ENCODE measurements at regions not wholly inside any gene's neighbourhood (a gene's known extent, or its start where the extent isn't known, plus 50 kb on each side); places are given as distances from the start of the nearest gene placed in this dataset.
"Not testable (repeated sequence)": the region's sequence is repeated elsewhere in the genome, so short reads cannot be mapped to it uniquely, and the experiment has no call there.

- no CpG with 5 or more reads among the region's 41 CpGs for WGBS, 2 donors (ENCODE audit: extremely low coverage in 2 of 2, insufficient read length in 2 of 2, insufficient replicate concordance in 1 of 2)
- H4K91ac ChIP-seq (ENCODE audit: low read depth, low read length, poor library complexity); H3K27me3 ChIP-seq (ENCODE audit: control insufficient read depth in 3 of 3, insufficient read depth in 3 of 3, low read depth in 1 of 3, low read length in 3 of 3); H2AFZ ChIP-seq (ENCODE audit: low read length); H3K27ac ChIP-seq (replicated peaks; ENCODE audit: low read length); H3K4ac ChIP-seq (ENCODE audit: low read length); H3K14ac ChIP-seq (ENCODE audit: low read length); H2BK12ac ChIP-seq (ENCODE audit: low read length); H3K4me1 ChIP-seq (ENCODE audit: control insufficient read depth in 2 of 2, insufficient read depth in 1 of 2, low read depth in 1 of 2, low read length in 2 of 2); H2BK15ac ChIP-seq (ENCODE audit: low read length); H3K79me1 ChIP-seq (ENCODE audit: low read depth, low read length); DNase-seq (ENCODE audit: low spot score); H3K4me2 ChIP-seq (ENCODE audit: insufficient read depth, low read length, poor library complexity, severe bottlenecking); H3K4me3 ChIP-seq (ENCODE audit: low read length in 2 of 2); H4K8ac ChIP-seq (ENCODE audit: low read depth, low read length); H3K36me3 ChIP-seq (replicated peaks in 1 of 2; ENCODE audit: control insufficient read depth in 2 of 2, insufficient read depth in 2 of 2, low read length in 2 of 2); H3K9ac ChIP-seq (ENCODE audit: low read depth, low read length, poor library complexity); H3K23ac ChIP-seq (ENCODE audit: low read depth, low read length, poor library complexity); H2AK5ac ChIP-seq (ENCODE audit: low read depth, low read length); H3K9me3 ChIP-seq (replicated peaks in 1 of 2; ENCODE audit: control insufficient read depth in 2 of 2, insufficient read depth in 1 of 2, low read depth in 1 of 2, low read length in 2 of 2); H2BK5ac ChIP-seq (ENCODE audit: low read length); H2BK120ac ChIP-seq (ENCODE audit: low read depth, low read length); H3K18ac ChIP-seq (ENCODE audit: low read length): not testable (repeated sequence)
Observed at GRCh38 chr14:55839301-55839947, 259.4 kb downstream of the KTN1 start.

GRCh38 chr14:55840821-55841220, 260.8 kb downstream of the KTN1 start:
- no peak for DNase-seq (ENCODE audit: low spot score)
- Histone ChIP-seq H3K79me1 (ENCODE audit: low read depth, low read length) (no peaks in the 10 kb centered on the region), H3K9ac (ENCODE audit: low read depth, low read length, poor library complexity) (no peak overlapping the region), H2AFZ (ENCODE audit: low read length) (no peak overlapping the region), H3K14ac (ENCODE audit: low read length) (no peak overlapping the region), H3K18ac (ENCODE audit: low read length) (no peak overlapping the region), H3K9me3 (replicated peaks in 1 of 2; ENCODE audit: control insufficient read depth in 2 of 2, insufficient read depth in 1 of 2, low read depth in 1 of 2, low read length in 2 of 2) (peaks cover 3% of the 10 kb centered on the region in 2 donors), H4K8ac (ENCODE audit: low read depth, low read length) (no peak overlapping the region), H2BK120ac (ENCODE audit: low read depth, low read length) (no peak overlapping the region), H4K91ac (ENCODE audit: low read depth, low read length, poor library complexity) (no peak overlapping the region), H3K27ac (replicated peaks; ENCODE audit: low read length) (no peak overlapping the region), H2AK5ac (ENCODE audit: low read depth, low read length) (no peak overlapping the region), H2BK5ac (ENCODE audit: low read length) (no peak overlapping the region), H3K27me3 (ENCODE audit: control insufficient read depth in 3 of 3, insufficient read depth in 3 of 3, low read depth in 1 of 3, low read length in 3 of 3) (no peaks in the 10 kb centered on the region), H3K4me2 (ENCODE audit: insufficient read depth, low read length, poor library complexity, severe bottlenecking) (no peak overlapping the region), H3K23ac (ENCODE audit: low read depth, low read length, poor library complexity) (no peak overlapping the region), H3K4ac (ENCODE audit: low read length) (no peak overlapping the region), H2BK15ac (ENCODE audit: low read length) (no peak overlapping the region), H3K4me3 (ENCODE audit: low read length in 2 of 2) (no peak overlapping the region), H3K36me3 (replicated peaks in 1 of 2; ENCODE audit: control insufficient read depth in 2 of 2, insufficient read depth in 2 of 2, low read length in 2 of 2) (no peaks in the 10 kb centered on the region), H2BK12ac (ENCODE audit: low read length) (no peak overlapping the region), H3K4me1 (ENCODE audit: control insufficient read depth in 2 of 2, insufficient read depth in 1 of 2, low read depth in 1 of 2, low read length in 2 of 2) (no peaks in the 10 kb centered on the region)
- WGBS, 2 donors (ENCODE audit: extremely low coverage in 2 of 2, insufficient read length in 2 of 2, insufficient replicate concordance in 1 of 2): no CpG with 5 or more reads among the region's 6 CpGs

GRCh38 chr14:55841625-55842024, 261.6 kb downstream of the KTN1 start:
- H3K9ac ChIP-seq (ENCODE audit: low read depth, low read length, poor library complexity): no peak overlapping the region
- no peaks in the 10 kb centered on the region for H3K79me1 ChIP-seq (ENCODE audit: low read depth, low read length)
- no peak overlapping the region for H4K8ac ChIP-seq (ENCODE audit: low read depth, low read length)
- no peak overlapping the region for H4K91ac ChIP-seq (ENCODE audit: low read depth, low read length, poor library complexity)
- no peak overlapping the region for H2BK15ac ChIP-seq (ENCODE audit: low read length)
- H3K4ac ChIP-seq (ENCODE audit: low read length): no peak overlapping the region
- peaks cover 3 to 6% of the 10 kb centered on the region in 2 donors for H3K9me3 ChIP-seq (replicated peaks in 1 of 2; ENCODE audit: control insufficient read depth in 2 of 2, insufficient read depth in 1 of 2, low read depth in 1 of 2, low read length in 2 of 2)
- H3K36me3 ChIP-seq (replicated peaks in 1 of 2; ENCODE audit: control insufficient read depth in 2 of 2, insufficient read depth in 2 of 2, low read length in 2 of 2): no peaks in the 10 kb centered on the region
- no peaks in the 10 kb centered on the region for H3K27me3 ChIP-seq (ENCODE audit: control insufficient read depth in 3 of 3, insufficient read depth in 3 of 3, low read depth in 1 of 3, low read length in 3 of 3)
- H2AFZ ChIP-seq (ENCODE audit: low read length): no peak overlapping the region
- no CpG with 5 or more reads among the region's 6 CpGs for WGBS, 2 donors (ENCODE audit: extremely low coverage in 2 of 2, insufficient read length in 2 of 2, insufficient replicate concordance in 1 of 2)
- H2AK5ac ChIP-seq (ENCODE audit: low read depth, low read length): no peak overlapping the region
- no peak overlapping the region for H3K4me2 ChIP-seq (ENCODE audit: insufficient read depth, low read length, poor library complexity, severe bottlenecking)
- H3K18ac ChIP-seq (ENCODE audit: low read length): no peak overlapping the region
- no peak overlapping the region for H2BK120ac ChIP-seq (ENCODE audit: low read depth, low read length)
- no peak overlapping the region for H2BK12ac ChIP-seq (ENCODE audit: low read length)
- no peak overlapping the region for H3K23ac ChIP-seq (ENCODE audit: low read depth, low read length, poor library complexity)
- no peak for DNase-seq (ENCODE audit: low spot score)
- no peak overlapping the region for H3K14ac ChIP-seq (ENCODE audit: low read length)
- no peaks in the 10 kb centered on the region for H3K4me1 ChIP-seq (ENCODE audit: control insufficient read depth in 2 of 2, insufficient read depth in 1 of 2, low read depth in 1 of 2, low read length in 2 of 2)
- H3K27ac ChIP-seq (replicated peaks; ENCODE audit: low read length): no peak overlapping the region
- H2BK5ac ChIP-seq (ENCODE audit: low read length): no peak overlapping the region
- no peak overlapping the region for H3K4me3 ChIP-seq (ENCODE audit: low read length in 2 of 2)

GRCh38 chr14:55843718-55844403, 263.9 kb downstream of the KTN1 start:
- H3K4me3 ChIP-seq (ENCODE audit: low read length in 2 of 2): no peak overlapping the region
- no peak overlapping the region for H3K14ac ChIP-seq (ENCODE audit: low read length)
- DNase-seq (ENCODE audit: low spot score): no peak
- H4K8ac ChIP-seq (ENCODE audit: low read depth, low read length): no peak overlapping the region
- H3K4me2 ChIP-seq (ENCODE audit: insufficient read depth, low read length, poor library complexity, severe bottlenecking): no peak overlapping the region
- H2BK12ac ChIP-seq (ENCODE audit: low read length): no peak overlapping the region
- no peak overlapping the region for H3K9ac ChIP-seq (ENCODE audit: low read depth, low read length, poor library complexity)
- WGBS, 2 donors (ENCODE audit: extremely low coverage in 2 of 2, insufficient read length in 2 of 2, insufficient replicate concordance in 1 of 2): no CpG with 5 or more reads among the region's 8 CpGs
- peaks cover 3% of the 10 kb centered on the region in 2 donors for H3K9me3 ChIP-seq (replicated peaks in 1 of 2; ENCODE audit: control insufficient read depth in 2 of 2, insufficient read depth in 1 of 2, low read depth in 1 of 2, low read length in 2 of 2)
- no peak overlapping the region for H2BK5ac ChIP-seq (ENCODE audit: low read length)
- H3K36me3 ChIP-seq (replicated peaks in 1 of 2; ENCODE audit: control insufficient read depth in 2 of 2, insufficient read depth in 2 of 2, low read length in 2 of 2): no peaks in the 10 kb centered on the region
- H2AFZ ChIP-seq (ENCODE audit: low read length): peak overlapping the region; percentile 4
- H3K4ac ChIP-seq (ENCODE audit: low read length): no peak overlapping the region
- no peak overlapping the region for H3K23ac ChIP-seq (ENCODE audit: low read depth, low read length, poor library complexity)
- H3K27me3 ChIP-seq (ENCODE audit: control insufficient read depth in 3 of 3, insufficient read depth in 3 of 3, low read depth in 1 of 3, low read length in 3 of 3): no peaks in the 10 kb centered on the region
- no peak overlapping the region for H2BK120ac ChIP-seq (ENCODE audit: low read depth, low read length)
- no peak overlapping the region for H4K91ac ChIP-seq (ENCODE audit: low read depth, low read length, poor library complexity)
- no peak overlapping the region for H3K18ac ChIP-seq (ENCODE audit: low read length)
- H3K79me1 ChIP-seq (ENCODE audit: low read depth, low read length): no peaks in the 10 kb centered on the region
- H2AK5ac ChIP-seq (ENCODE audit: low read depth, low read length): no peak overlapping the region
- no peaks in the 10 kb centered on the region for H3K4me1 ChIP-seq (ENCODE audit: control insufficient read depth in 2 of 2, insufficient read depth in 1 of 2, low read depth in 1 of 2, low read length in 2 of 2)
- H3K27ac ChIP-seq (replicated peaks; ENCODE audit: low read length): no peak overlapping the region
- H2BK15ac ChIP-seq (ENCODE audit: low read length): no peak overlapping the region
